ENCODE measurements at regions not wholly inside any gene's neighbourhood (a gene's known extent, or its start where the extent isn't known, plus 50 kb on each side); places are given as distances from the start of the nearest gene placed in this dataset.

DNA sequence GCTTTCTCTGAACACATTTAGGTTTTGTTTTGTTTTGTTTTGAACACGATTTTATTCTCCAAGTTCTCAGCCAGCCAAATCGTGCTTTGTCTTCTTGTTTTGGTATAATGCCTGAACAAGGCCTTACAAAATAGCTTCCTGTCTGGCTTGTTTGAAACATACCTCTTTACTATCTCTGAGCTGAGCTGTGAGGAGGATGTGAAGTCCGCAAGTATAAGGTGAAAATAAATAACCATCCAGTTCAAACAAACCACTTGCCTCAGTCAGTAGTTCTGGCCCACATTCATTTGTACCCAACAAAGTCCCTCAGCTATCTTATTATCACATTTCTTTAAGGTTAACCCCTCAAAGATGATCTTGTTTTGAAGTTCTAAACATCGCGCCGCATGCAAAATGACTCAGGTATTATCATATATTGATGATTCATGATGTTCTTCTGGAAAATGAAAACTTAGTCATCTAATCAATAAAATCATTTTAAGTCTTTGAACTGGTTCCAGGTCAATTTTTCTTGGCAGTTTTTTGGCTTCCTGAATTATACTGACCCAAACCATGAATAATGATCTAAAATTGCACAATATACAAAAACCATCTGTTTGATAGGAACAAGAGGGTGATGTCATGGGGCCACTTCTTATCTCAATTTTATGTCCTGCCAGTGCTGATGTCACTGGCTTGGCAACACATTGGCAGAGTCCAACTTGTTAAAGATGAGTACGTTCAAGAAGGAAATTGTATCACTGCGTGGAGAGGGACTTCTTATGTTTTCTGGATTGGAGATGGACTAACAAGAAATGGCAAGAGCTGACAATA, 694.3 kb downstream of the KCNJ2 start:
- no peak overlapping the region for H2BK120ac ChIP-seq (ENCODE audit: insufficient read depth, low read length, poor library complexity)
- peaks cover 6% of the 10 kb centered on the region for H3K9me3 ChIP-seq (ENCODE audit: insufficient read depth, low read depth, low read length)
- no peaks in the 10 kb centered on the region for H3K79me2 ChIP-seq (ENCODE audit: control insufficient read depth, insufficient read depth, low read length, poor library complexity)
- DNase-seq: no peak
- peaks cover 2% of the 10 kb centered on the region for H3K79me1 ChIP-seq (ENCODE audit: low read length)
- H2AFZ ChIP-seq (ENCODE audit: insufficient read depth, low read length, poor library complexity): no peak overlapping the region
- H3K4me1 ChIP-seq (ENCODE audit: control insufficient read depth in 1 of 2, insufficient read depth in 2 of 2, low read length in 2 of 2): no peaks in the 10 kb centered on the region
- H3K36me3 ChIP-seq (ENCODE audit: control insufficient read depth in 1 of 2, insufficient read depth in 2 of 2, low read length in 2 of 2): no peaks in the 10 kb centered on the region
- H3K9ac ChIP-seq (ENCODE audit: low read length): no peak overlapping the region
- WGBS (ENCODE audit: extremely low coverage, insufficient coverage, insufficient read length): no CpG with 5 or more reads among the region's 8 CpGs
- H4K8ac ChIP-seq (ENCODE audit: low read depth, low read length): no peak overlapping the region
- H4K12ac ChIP-seq (ENCODE audit: low read depth, low read length): no peak overlapping the region
- no peaks in the 10 kb centered on the region for H3K27me3 ChIP-seq (ENCODE audit: insufficient read depth, low read length)
- H3K27ac ChIP-seq (ENCODE audit: low read depth, low read length): no peak overlapping the region
- H3K23ac ChIP-seq (ENCODE audit: low read length): no peak overlapping the region
- H3K4ac ChIP-seq (ENCODE audit: low read depth, low read length): no peak overlapping the region
- H2BK5ac ChIP-seq (ENCODE audit: low read depth, low read length, poor library complexity): no peak overlapping the region
- no peak overlapping the region for H3K14ac ChIP-seq (ENCODE audit: low read length)
- H2AK5ac ChIP-seq (ENCODE audit: low read length): no peak overlapping the region
- no peak overlapping the region for H3K18ac ChIP-seq (ENCODE audit: low read length)
- no peak overlapping the region for H4K91ac ChIP-seq (ENCODE audit: low read depth, low read length)
- no peak overlapping the region for H3K4me2 ChIP-seq (ENCODE audit: low read length)
- H3K4me3 ChIP-seq (ENCODE audit: low read depth, low read length): no peak overlapping the region
- no peak overlapping the region for H2BK12ac ChIP-seq (ENCODE audit: low read length)

GRCh38 chr17:70865993-70866804, 696.9 kb downstream of the KCNJ2 start:
- H4K91ac ChIP-seq (ENCODE audit: low read depth, low read length): no peak overlapping the region
- no peaks in the 10 kb centered on the region for H3K36me3 ChIP-seq (ENCODE audit: control insufficient read depth in 1 of 2, insufficient read depth in 2 of 2, low read length in 2 of 2)
- H2BK5ac ChIP-seq (ENCODE audit: low read depth, low read length, poor library complexity): no peak overlapping the region
- WGBS (ENCODE audit: extremely low coverage, insufficient coverage, insufficient read length): no CpG with 5 or more reads among the region's 5 CpGs
- no peak overlapping the region for H2AFZ ChIP-seq (ENCODE audit: insufficient read depth, low read length, poor library complexity)
- no peak overlapping the region for H3K4me3 ChIP-seq (ENCODE audit: low read depth, low read length)
- H4K12ac ChIP-seq (ENCODE audit: low read depth, low read length): no peak overlapping the region
- peaks cover 3% of the 10 kb centered on the region for H3K9me3 ChIP-seq (ENCODE audit: insufficient read depth, low read depth, low read length)
- no peak overlapping the region for H3K18ac ChIP-seq (ENCODE audit: low read length)
- H3K9ac ChIP-seq (ENCODE audit: low read length): no peak overlapping the region
- no peak for DNase-seq
- H3K79me1 ChIP-seq (ENCODE audit: low read length): peaks cover 2% of the 10 kb centered on the region
- H2BK12ac ChIP-seq (ENCODE audit: low read length): no peak overlapping the region
- H3K79me2 ChIP-seq (ENCODE audit: control insufficient read depth, insufficient read depth, low read length, poor library complexity): no peaks in the 10 kb centered on the region
- H2AK5ac ChIP-seq (ENCODE audit: low read length): no peak overlapping the region
- H3K4me1 ChIP-seq (ENCODE audit: control insufficient read depth in 1 of 2, insufficient read depth in 2 of 2, low read length in 2 of 2): no peaks in the 10 kb centered on the region
- no peak overlapping the region for H4K8ac ChIP-seq (ENCODE audit: low read depth, low read length)
- no peak overlapping the region for H3K4ac ChIP-seq (ENCODE audit: low read depth, low read length)
- H2BK120ac ChIP-seq (ENCODE audit: insufficient read depth, low read length, poor library complexity): no peak overlapping the region
- H3K4me2 ChIP-seq (ENCODE audit: low read length): no peak overlapping the region
- H3K27ac ChIP-seq (ENCODE audit: low read depth, low read length): no peak overlapping the region
- no peaks in the 10 kb centered on the region for H3K27me3 ChIP-seq (ENCODE audit: insufficient read depth, low read length)
- H3K14ac ChIP-seq (ENCODE audit: low read length): no peak overlapping the region
- H3K23ac ChIP-seq (ENCODE audit: low read length): no peak overlapping the region

DNA sequence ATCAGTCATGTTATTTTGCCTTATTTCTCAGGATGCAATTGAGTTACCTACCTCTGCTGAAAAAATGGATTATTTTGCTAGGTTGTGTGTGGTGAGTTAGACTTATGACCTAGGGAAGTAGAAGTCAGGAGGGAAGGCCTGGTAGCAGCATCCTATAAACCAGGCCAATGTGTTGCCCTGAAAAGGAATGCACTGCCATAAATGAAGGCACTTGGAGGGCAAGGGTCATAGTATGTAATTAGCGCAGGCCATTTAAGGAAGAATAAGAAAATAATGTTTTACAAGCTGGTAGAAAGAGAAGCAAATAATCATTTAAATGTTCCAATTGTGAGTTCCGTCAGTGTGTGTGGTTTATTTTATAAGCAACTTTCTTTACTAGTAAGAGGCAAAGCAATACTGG, 698.8 kb downstream of the KCNJ2 start:
- Histone ChIP-seq H4K91ac (ENCODE audit: low read depth, low read length) (peak overlapping the region; percentile 18), H4K8ac (ENCODE audit: low read depth, low read length) (no peak overlapping the region), H3K4me2 (ENCODE audit: low read length) (no peak overlapping the region), H2AFZ (ENCODE audit: insufficient read depth, low read length, poor library complexity) (no peak overlapping the region), H3K4ac (ENCODE audit: low read depth, low read length) (no peak overlapping the region), H3K9me3 (ENCODE audit: insufficient read depth, low read depth, low read length) (no peaks in the 10 kb centered on the region), H3K14ac (ENCODE audit: low read length) (no peak overlapping the region), H3K79me2 (ENCODE audit: control insufficient read depth, insufficient read depth, low read length, poor library complexity) (no peaks in the 10 kb centered on the region), H3K4me3 (ENCODE audit: low read depth, low read length) (no peak overlapping the region), H3K4me1 (ENCODE audit: control insufficient read depth in 1 of 2, insufficient read depth in 2 of 2, low read length in 2 of 2) (no peaks in the 10 kb centered on the region), H3K79me1 (ENCODE audit: low read length) (peaks cover 2% of the 10 kb centered on the region), H3K36me3 (ENCODE audit: control insufficient read depth in 1 of 2, insufficient read depth in 2 of 2, low read length in 2 of 2) (no peaks in the 10 kb centered on the region), H2AK5ac (ENCODE audit: low read length) (no peak overlapping the region), H3K9ac (ENCODE audit: low read length) (no peak overlapping the region), H3K27me3 (ENCODE audit: insufficient read depth, low read length) (no peaks in the 10 kb centered on the region), H2BK120ac (ENCODE audit: insufficient read depth, low read length, poor library complexity) (peak overlapping the region; percentile 46), H3K23ac (ENCODE audit: low read length) (no peak overlapping the region), H3K27ac (ENCODE audit: low read depth, low read length) (no peak overlapping the region), H2BK12ac (ENCODE audit: low read length) (no peak overlapping the region), H4K12ac (ENCODE audit: low read depth, low read length) (no peak overlapping the region), H2BK5ac (ENCODE audit: low read depth, low read length, poor library complexity) (no peak overlapping the region), H3K18ac (ENCODE audit: low read length) (no peak overlapping the region)
- WGBS (ENCODE audit: extremely low coverage, insufficient coverage, insufficient read length): no CpG with 5 or more reads among the region's 2 CpGs
- no peak for DNase-seq

GRCh38 chr17:70869402-70870085, 700.2 kb downstream of the KCNJ2 start:
- Histone ChIP-seq H2BK120ac (ENCODE audit: insufficient read depth, low read length, poor library complexity) (no peak overlapping the region), H4K12ac (ENCODE audit: low read depth, low read length) (no peak overlapping the region), H2AFZ (ENCODE audit: insufficient read depth, low read length, poor library complexity) (no peak overlapping the region), H3K4me1 (ENCODE audit: control insufficient read depth in 1 of 2, insufficient read depth in 2 of 2, low read length in 2 of 2) (no peaks in the 10 kb centered on the region), H3K79me1 (ENCODE audit: low read length) (peaks cover 2% of the 10 kb centered on the region), H3K4me3 (ENCODE audit: low read depth, low read length) (no peak overlapping the region), H4K8ac (ENCODE audit: low read depth, low read length) (no peak overlapping the region), H3K9ac (ENCODE audit: low read length) (no peak overlapping the region), H3K18ac (ENCODE audit: low read length) (no peak overlapping the region), H3K4me2 (ENCODE audit: low read length) (no peak overlapping the region), H4K91ac (ENCODE audit: low read depth, low read length) (no peak overlapping the region), H2BK12ac (ENCODE audit: low read length) (no peak overlapping the region), H2BK5ac (ENCODE audit: low read depth, low read length, poor library complexity) (no peak overlapping the region), H2AK5ac (ENCODE audit: low read length) (no peak overlapping the region), H3K36me3 (ENCODE audit: control insufficient read depth in 1 of 2, insufficient read depth in 2 of 2, low read length in 2 of 2) (no peaks in the 10 kb centered on the region), H3K9me3 (ENCODE audit: insufficient read depth, low read depth, low read length) (no peaks in the 10 kb centered on the region), H3K14ac (ENCODE audit: low read length) (no peak overlapping the region), H3K27me3 (ENCODE audit: insufficient read depth, low read length) (no peaks in the 10 kb centered on the region), H3K23ac (ENCODE audit: low read length) (no peak overlapping the region), H3K27ac (ENCODE audit: low read depth, low read length) (no peak overlapping the region), H3K79me2 (ENCODE audit: control insufficient read depth, insufficient read depth, low read length, poor library complexity) (no peaks in the 10 kb centered on the region), H3K4ac (ENCODE audit: low read depth, low read length) (no peak overlapping the region)
- DNase-seq: no peak
- no CpG with 5 or more reads among the region's 2 CpGs for WGBS (ENCODE audit: extremely low coverage, insufficient coverage, insufficient read length)
